ENCODE measurements at regions not wholly inside any gene's neighbourhood (a gene's known extent, or its start where the extent isn't known, plus 50 kb on each side); places are given as distances from the start of the nearest gene placed in this dataset.

DNA sequence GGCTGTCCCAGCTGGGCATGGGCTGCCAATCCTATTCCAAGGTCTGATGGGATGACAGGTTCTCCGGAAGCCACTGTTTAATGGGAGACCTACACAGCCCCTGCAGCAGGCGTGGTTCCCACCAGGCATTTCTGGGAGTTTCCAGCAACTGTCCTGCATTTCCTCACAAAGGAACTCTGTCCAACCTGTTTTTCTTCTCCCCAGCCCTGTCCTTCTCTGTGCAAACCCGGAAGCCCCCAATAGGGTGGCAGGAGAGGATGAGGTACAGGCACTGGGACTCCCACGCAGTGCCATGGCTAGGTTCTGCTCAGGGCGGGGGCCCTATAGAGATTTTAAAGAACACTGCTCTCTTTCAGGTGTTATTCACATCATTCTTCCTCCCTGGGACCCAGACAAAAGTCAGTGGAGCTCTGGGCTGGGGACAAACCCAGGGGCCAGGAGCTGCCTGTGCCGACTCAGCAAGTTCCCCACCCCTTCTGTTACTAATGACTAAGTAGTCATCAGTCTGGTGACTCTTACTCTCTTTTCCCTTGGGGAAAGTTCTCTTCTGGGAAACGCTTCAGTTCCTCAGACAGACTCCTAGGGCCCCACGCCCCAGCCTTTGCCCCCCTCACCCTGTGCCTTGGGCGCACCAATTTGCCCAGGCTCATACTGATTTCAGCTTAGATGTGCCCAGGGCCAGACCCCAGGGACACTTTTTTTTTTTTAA lies 97.7 kb downstream of the CD47 start:
- Histone ChIP-seq H3K9ac (ENCODE audit: low read depth in 1 of 2, low read length in 2 of 2) (no peak overlapping the region), H3K27me3 (ENCODE audit: control insufficient read depth in 2 of 2, insufficient read depth in 2 of 2, low read length in 2 of 2) (no peaks in the 10 kb centered on the region), H3K4me3 (ENCODE audit: low read length in 2 of 2) (no peak overlapping the region), H3K4me1 (ENCODE audit: control insufficient read depth in 2 of 2, insufficient read depth in 2 of 2, low read length in 2 of 2) (peaks cover 9 to 12% of the 10 kb centered on the region in 2 donors), H3K27ac (ENCODE audit: low read depth in 2 of 2, low read length in 2 of 2) (no peak overlapping the region), H3K9me3 (ENCODE audit: control insufficient read depth in 2 of 2, low read length in 2 of 2) (no peaks in the 10 kb centered on the region), H3K36me3 (ENCODE audit: control insufficient read depth in 2 of 2, insufficient read depth in 2 of 2, low read length in 2 of 2) (no peaks in the 10 kb centered on the region)

DNA sequence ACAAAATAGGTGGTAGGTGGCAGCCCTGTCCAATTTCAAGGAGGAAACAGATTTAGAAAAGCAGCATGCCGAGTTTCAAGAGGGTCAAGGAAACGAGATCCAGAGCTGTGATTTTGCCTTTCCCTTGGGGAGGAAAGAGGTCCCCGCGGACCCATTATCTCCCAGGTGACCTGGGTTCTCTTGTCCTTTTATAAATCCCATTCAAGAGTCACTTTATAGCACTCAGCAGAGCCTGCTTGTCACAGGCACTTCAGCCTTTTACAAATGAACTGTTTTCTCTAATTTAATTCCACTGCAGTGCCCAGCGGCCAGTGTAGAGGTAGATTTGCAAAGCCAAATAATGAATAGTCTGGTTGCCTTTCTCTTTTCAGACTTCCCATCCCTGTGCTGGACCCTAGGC lies 99.9 kb downstream of the CD47 start:
- no peaks in the 10 kb centered on the region for H3K36me3 ChIP-seq (ENCODE audit: control insufficient read depth in 2 of 2, insufficient read depth in 2 of 2, low read length in 2 of 2)
- H3K4me1 ChIP-seq (ENCODE audit: control insufficient read depth in 2 of 2, insufficient read depth in 2 of 2, low read length in 2 of 2), result peaks cover 23 to 26% of the 10 kb centered on the region in 2 donors
- no peak overlapping the region for H3K27ac ChIP-seq (ENCODE audit: low read depth in 2 of 2, low read length in 2 of 2)
- no peaks in the 10 kb centered on the region for H3K27me3 ChIP-seq (ENCODE audit: control insufficient read depth in 2 of 2, insufficient read depth in 2 of 2, low read length in 2 of 2)
- H3K9ac ChIP-seq (ENCODE audit: low read depth in 1 of 2, low read length in 2 of 2), result no peak overlapping the region
- H3K9me3 ChIP-seq (ENCODE audit: control insufficient read depth in 2 of 2, low read length in 2 of 2), result no peaks in the 10 kb centered on the region
- no peak overlapping the region for H3K4me3 ChIP-seq (ENCODE audit: low read length in 2 of 2)

DNA sequence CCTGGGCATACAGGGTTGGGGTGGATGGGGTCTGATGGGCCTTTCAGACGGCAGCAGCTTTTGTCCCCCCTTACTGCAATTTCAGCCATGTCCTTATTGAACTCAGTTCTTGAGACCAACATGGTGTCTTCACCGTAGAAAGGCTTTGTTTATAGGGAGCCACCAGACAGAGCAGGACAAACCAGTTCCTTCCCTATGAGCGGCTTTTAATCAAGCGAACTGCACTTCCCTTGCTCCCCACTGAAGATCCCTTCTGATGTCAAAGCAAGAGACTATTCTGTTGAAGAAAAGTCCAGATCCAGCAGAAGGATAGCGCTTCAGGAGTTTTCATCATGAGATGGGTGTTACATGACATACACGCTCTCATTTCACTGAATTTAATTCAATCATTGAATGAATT lies 100.4 kb downstream of the CD47 start:
- Histone ChIP-seq H3K27ac (ENCODE audit: low read depth in 2 of 2, low read length in 2 of 2) (no peak overlapping the region), H3K9ac (ENCODE audit: low read depth in 1 of 2, low read length in 2 of 2) (no peak overlapping the region), H3K36me3 (ENCODE audit: control insufficient read depth in 2 of 2, insufficient read depth in 2 of 2, low read length in 2 of 2) (no peaks in the 10 kb centered on the region), H3K4me3 (ENCODE audit: low read length in 2 of 2) (no peak overlapping the region), H3K4me1 (ENCODE audit: control insufficient read depth in 2 of 2, insufficient read depth in 2 of 2, low read length in 2 of 2) (peaks cover 23 to 26% of the 10 kb centered on the region in 2 donors), H3K27me3 (ENCODE audit: control insufficient read depth in 2 of 2, insufficient read depth in 2 of 2, low read length in 2 of 2) (no peaks in the 10 kb centered on the region), H3K9me3 (ENCODE audit: control insufficient read depth in 2 of 2, low read length in 2 of 2) (no peaks in the 10 kb centered on the region)

DNA sequence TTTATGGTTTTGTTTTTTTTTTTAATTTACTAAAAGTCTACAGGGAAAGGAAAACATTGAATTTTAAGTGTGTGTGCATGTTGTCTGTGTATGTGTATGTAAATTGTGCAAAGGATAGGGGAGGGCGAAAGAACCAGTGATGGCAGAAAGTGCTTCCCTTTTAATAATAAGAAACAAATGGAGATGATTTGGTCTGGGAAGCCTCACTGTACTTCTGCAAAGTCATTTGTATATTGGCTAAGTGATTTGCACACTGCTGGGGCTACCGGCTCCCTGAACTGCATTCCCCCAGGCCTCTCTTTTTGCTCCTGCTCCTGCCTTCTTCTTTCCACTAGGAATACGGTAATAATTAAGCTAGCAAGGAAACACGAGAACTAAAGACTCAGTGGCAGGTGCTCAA lies 101.2 kb downstream of the CD47 start:
- Histone ChIP-seq H3K9ac (ENCODE audit: low read depth in 1 of 2, low read length in 2 of 2) (no peak overlapping the region), H3K4me1 (ENCODE audit: control insufficient read depth in 2 of 2, insufficient read depth in 2 of 2, low read length in 2 of 2) (peaks cover 23 to 26% of the 10 kb centered on the region in 2 donors), H3K36me3 (ENCODE audit: control insufficient read depth in 2 of 2, insufficient read depth in 2 of 2, low read length in 2 of 2) (no peaks in the 10 kb centered on the region), H3K27me3 (ENCODE audit: control insufficient read depth in 2 of 2, insufficient read depth in 2 of 2, low read length in 2 of 2) (no peaks in the 10 kb centered on the region), H3K9me3 (ENCODE audit: control insufficient read depth in 2 of 2, low read length in 2 of 2) (no peaks in the 10 kb centered on the region), H3K4me3 (ENCODE audit: low read length in 2 of 2) (no peak overlapping the region), H3K27ac (ENCODE audit: low read depth in 2 of 2, low read length in 2 of 2) (no peak overlapping the region)

GRCh38 chr3:107988460-107989175 lies 102.2 kb downstream of the CD47 start:
- Histone ChIP-seq H3K9me3 (ENCODE audit: control insufficient read depth in 2 of 2, low read length in 2 of 2) (no peaks in the 10 kb centered on the region), H3K4me1 (ENCODE audit: control insufficient read depth in 2 of 2, insufficient read depth in 2 of 2, low read length in 2 of 2) (peaks cover 23 to 26% of the 10 kb centered on the region in 2 donors), H3K36me3 (ENCODE audit: control insufficient read depth in 2 of 2, insufficient read depth in 2 of 2, low read length in 2 of 2) (no peaks in the 10 kb centered on the region), H3K27ac (ENCODE audit: low read depth in 2 of 2, low read length in 2 of 2) (peak overlapping the region; percentile 56), H3K4me3 (ENCODE audit: low read length in 2 of 2) (peak overlapping the region in 1 of 2 donors; percentile 26), H3K9ac (ENCODE audit: low read depth in 1 of 2, low read length in 2 of 2) (no peak overlapping the region), H3K27me3 (ENCODE audit: control insufficient read depth in 2 of 2, insufficient read depth in 2 of 2, low read length in 2 of 2) (no peaks in the 10 kb centered on the region)

GRCh38 chr3:107987036-107987939 lies 103.5 kb downstream of the CD47 start:
- Histone ChIP-seq H3K27ac (ENCODE audit: low read depth in 2 of 2, low read length in 2 of 2) (peak overlapping the region; percentile 42 to 56), H3K4me3 (ENCODE audit: low read length in 2 of 2) (no peak overlapping the region)

GRCh38 chr3:107986505-107986904 lies 104.3 kb downstream of the CD47 start:
- H3K36me3 ChIP-seq (ENCODE audit: control insufficient read depth in 2 of 2, insufficient read depth in 2 of 2, low read length in 2 of 2), result no peaks in the 10 kb centered on the region
- H3K9ac ChIP-seq (ENCODE audit: low read depth in 1 of 2, low read length in 2 of 2), result no peak overlapping the region
- peak overlapping the region in 1 of 2 donors; percentile 42 for H3K27ac ChIP-seq (ENCODE audit: low read depth in 2 of 2, low read length in 2 of 2)
- peaks cover 23 to 33% of the 10 kb centered on the region in 2 donors for H3K4me1 ChIP-seq (ENCODE audit: control insufficient read depth in 2 of 2, insufficient read depth in 2 of 2, low read length in 2 of 2)
- H3K27me3 ChIP-seq (ENCODE audit: control insufficient read depth in 2 of 2, insufficient read depth in 2 of 2, low read length in 2 of 2), result no peaks in the 10 kb centered on the region
- no peak overlapping the region for H3K4me3 ChIP-seq (ENCODE audit: low read length in 2 of 2)
- H3K9me3 ChIP-seq (ENCODE audit: control insufficient read depth in 2 of 2, low read length in 2 of 2), result no peaks in the 10 kb centered on the region

More at GRCh38 chr3:107987036-107987939, 103.5 kb downstream of the CD47 start:
- Histone ChIP-seq H3K36me3 (ENCODE audit: control insufficient read depth in 2 of 2, insufficient read depth in 2 of 2, low read length in 2 of 2) (no peaks in the 10 kb centered on the region), H3K4me1 (ENCODE audit: control insufficient read depth in 2 of 2, insufficient read depth in 2 of 2, low read length in 2 of 2) (peaks cover 23 to 26% of the 10 kb centered on the region in 2 donors), H3K9me3 (ENCODE audit: control insufficient read depth in 2 of 2, low read length in 2 of 2) (no peaks in the 10 kb centered on the region), H3K9ac (ENCODE audit: low read depth in 1 of 2, low read length in 2 of 2) (no peak overlapping the region), H3K27me3 (ENCODE audit: control insufficient read depth in 2 of 2, insufficient read depth in 2 of 2, low read length in 2 of 2) (no peaks in the 10 kb centered on the region)

- Histone ChIP-seq H3K9me3 (ENCODE audit: control insufficient read depth in 2 of 2, low read length in 2 of 2) (no peaks in the 10 kb centered on the region), H3K27me3 (ENCODE audit: control insufficient read depth in 2 of 2, insufficient read depth in 2 of 2, low read length in 2 of 2) (no peaks in the 10 kb centered on the region), H3K9ac (ENCODE audit: low read depth in 1 of 2, low read length in 2 of 2) (no peak overlapping the region), H3K36me3 (ENCODE audit: control insufficient read depth in 2 of 2, insufficient read depth in 2 of 2, low read length in 2 of 2) (no peaks in the 10 kb centered on the region), H3K27ac (ENCODE audit: low read depth in 2 of 2, low read length in 2 of 2) (no peak overlapping the region), H3K4me3 (ENCODE audit: low read length in 2 of 2) (no peak overlapping the region), H3K4me1 (ENCODE audit: control insufficient read depth in 2 of 2, insufficient read depth in 2 of 2, low read length in 2 of 2) (peaks cover 23 to 34% of the 10 kb centered on the region in 2 donors)
Observed at GRCh38 chr3:107985496-107985895, 105.3 kb downstream of the CD47 start.

GRCh38 chr3:107983247-107983646 lies 107.6 kb downstream of the CD47 start:
- H3K9me3 ChIP-seq (ENCODE audit: control insufficient read depth in 2 of 2, low read length in 2 of 2), result no peaks in the 10 kb centered on the region
- H3K4me1 ChIP-seq (ENCODE audit: control insufficient read depth in 2 of 2, insufficient read depth in 2 of 2, low read length in 2 of 2), result peaks cover 20 to 27% of the 10 kb centered on the region in 2 donors
- H3K36me3 ChIP-seq (ENCODE audit: control insufficient read depth in 2 of 2, insufficient read depth in 2 of 2, low read length in 2 of 2), result no peaks in the 10 kb centered on the region
- no peaks in the 10 kb centered on the region for H3K27me3 ChIP-seq (ENCODE audit: control insufficient read depth in 2 of 2, insufficient read depth in 2 of 2, low read length in 2 of 2)
- no peak overlapping the region for H3K9ac ChIP-seq (ENCODE audit: low read depth in 1 of 2, low read length in 2 of 2)
- H3K4me3 ChIP-seq (ENCODE audit: low read length in 2 of 2), result no peak overlapping the region
- no peak overlapping the region for H3K27ac ChIP-seq (ENCODE audit: low read depth in 2 of 2, low read length in 2 of 2)

GRCh38 chr3:107982165-107982564 lies 108.7 kb downstream of the CD47 start:
- no peaks in the 10 kb centered on the region for H3K27me3 ChIP-seq (ENCODE audit: control insufficient read depth in 2 of 2, insufficient read depth in 2 of 2, low read length in 2 of 2)
- peaks cover 9 to 17% of the 10 kb centered on the region in 2 donors for H3K4me1 ChIP-seq (ENCODE audit: control insufficient read depth in 2 of 2, insufficient read depth in 2 of 2, low read length in 2 of 2)
- H3K9me3 ChIP-seq (ENCODE audit: control insufficient read depth in 2 of 2, low read length in 2 of 2), result no peaks in the 10 kb centered on the region
- H3K9ac ChIP-seq (ENCODE audit: low read depth in 1 of 2, low read length in 2 of 2), result no peak overlapping the region
- peak overlapping the region in 1 of 2 donors; percentile 41 for H3K27ac ChIP-seq (ENCODE audit: low read depth in 2 of 2, low read length in 2 of 2)
- no peaks in the 10 kb centered on the region for H3K36me3 ChIP-seq (ENCODE audit: control insufficient read depth in 2 of 2, insufficient read depth in 2 of 2, low read length in 2 of 2)
- no peak overlapping the region for H3K4me3 ChIP-seq (ENCODE audit: low read length in 2 of 2)
